SW 1271 (cell line): ENCODE measurements at regions not wholly inside any gene's neighbourhood (a gene's known extent, or its start where the extent isn't known, plus 50 kb on each side); places are given as distances from the start of the nearest gene placed in this dataset.
"Not testable (repeated sequence)": the region's sequence is repeated elsewhere in the genome, so short reads cannot be mapped to it uniquely, and the experiment has no call there.

Experiments used
- DNase-seq, 2 experiments: peaks; one replicate each; lab custom pipeline; 2025; lab: John Stamatoyannopoulos, UW

GRCh38 chr7:114082642-114083165, 163.9 kb upstream of the PPP1R3A start:
- DNase-seq: no peak

GRCh38 chr7:114081606-114082425, 163.0 kb upstream of the PPP1R3A start:
- peak in 1 of 2 experiments; percentile 61 for DNase-seq

GRCh38 chr7:114077158-114077524, 158.3 kb upstream of the PPP1R3A start:
- DNase-seq: not testable (repeated sequence)

GRCh38 chr7:114076392-114077157, 157.8 kb upstream of the PPP1R3A start:
- DNase-seq: not testable (repeated sequence)

GRCh38 chr7:114073701-114074100, 154.9 kb upstream of the PPP1R3A start:
- no peak for DNase-seq

GRCh38 chr7:114070246-114070645, 151.4 kb upstream of the PPP1R3A start:
- DNase-seq: no peak

GRCh38 chr7:114062810-114063209, 144.0 kb upstream of the PPP1R3A start:
- DNase-seq: no peak

GRCh38 chr7:114051871-114052331, 133.1 kb upstream of the PPP1R3A start:
- DNase-seq: no peak

- DNase-seq: no peak
Observed at GRCh38 chr7:114050571-114050970, 131.8 kb upstream of the PPP1R3A start.

- peak in 1 of 2 experiments; percentile 23 for DNase-seq
Observed at GRCh38 chr7:114048386-114049235, 129.8 kb upstream of the PPP1R3A start.

GRCh38 chr7:114047889-114048288, 129.1 kb upstream of the PPP1R3A start:
- DNase-seq: no peak

- no peak for DNase-seq
Observed at GRCh38 chr7:114033475-114033874, 114.7 kb upstream of the PPP1R3A start.

GRCh38 chr7:114026486-114027089, 107.8 kb upstream of the PPP1R3A start:
- peak; percentile 28 to 57 for DNase-seq

GRCh38 chr7:114021135-114021534, 102.3 kb upstream of the PPP1R3A start:
- no peak for DNase-seq

- no peak for DNase-seq
Observed at GRCh38 chr7:114008696-114009095, 89.9 kb upstream of the PPP1R3A start.

- DNase-seq: no peak
Observed at GRCh38 chr7:114007386-114007785, 88.6 kb upstream of the PPP1R3A start.

- no peak for DNase-seq
Observed at GRCh38 chr7:113998934-113999333, 80.1 kb upstream of the PPP1R3A start.

GRCh38 chr7:113996405-113996804, 77.6 kb upstream of the PPP1R3A start:
- no peak for DNase-seq

GRCh38 chr7:113986216-113986615, 67.4 kb upstream of the PPP1R3A start:
- DNase-seq: no peak

GRCh38 chr7:113976508-113976907, 57.7 kb upstream of the PPP1R3A start:
- DNase-seq: no peak

- DNase-seq: no peak
Observed at GRCh38 chr7:113968713-113969112, 49.9 kb upstream of the PPP1R3A start.
